ENCODE measurements at regions not wholly inside any gene's neighbourhood (a gene's known extent, or its start where the extent isn't known, plus 50 kb on each side); places are given as distances from the start of the nearest gene placed in this dataset.

DNA sequence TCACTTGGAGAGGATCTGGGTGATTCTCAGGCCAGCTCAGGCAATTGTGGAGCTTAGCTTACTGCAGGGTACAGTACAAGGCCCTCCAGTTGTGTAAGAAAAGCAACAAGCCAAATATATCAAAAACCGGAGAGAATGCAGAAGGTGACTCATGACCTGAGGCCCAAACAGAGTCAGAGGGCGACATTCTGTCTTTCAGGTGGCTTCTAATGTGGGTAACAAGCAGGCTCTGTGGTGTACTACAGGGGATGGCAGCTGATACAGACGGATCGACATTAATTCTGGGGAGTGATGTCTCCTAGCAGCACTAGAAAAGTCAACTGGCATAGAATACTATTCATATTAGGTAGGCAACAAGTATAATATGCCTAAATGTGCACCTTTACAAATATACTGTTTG is 219.5 kb upstream of the SOX11 start:
- Mint-ChIP-seq H3K9me3 (no peaks in the 10 kb centered on the region), H3K27ac (ENCODE audit: unreplicated experiment) (no peak overlapping the region)

GRCh38 chr2:5473635-5474034 is 218.5 kb upstream of the SOX11 start:
- Mint-ChIP-seq H3K36me3 (ENCODE audit: low read depth) (no peaks in the 10 kb centered on the region), H3K27ac (ENCODE audit: unreplicated experiment) (no peak overlapping the region)
- no peak for TF ChIP-seq CTCF (conservative IDR thresholded peaks at IDR 0.05)

More for the DNA sequence above, 219.5 kb upstream of the SOX11 start:
- Mint-ChIP-seq H3K27me3 (ENCODE audit: low read depth) (no peaks in the 10 kb centered on the region), H3K36me3 (ENCODE audit: low read depth) (no peaks in the 10 kb centered on the region), H3K4me1 (no peaks in the 10 kb centered on the region), H3K4me3 (no peak overlapping the region)
- DNase-seq (ENCODE audit: low read depth, low spot score), result no peak
- TF ChIP-seq CTCF (conservative IDR thresholded peaks at IDR 0.05), result no peak

DNA sequence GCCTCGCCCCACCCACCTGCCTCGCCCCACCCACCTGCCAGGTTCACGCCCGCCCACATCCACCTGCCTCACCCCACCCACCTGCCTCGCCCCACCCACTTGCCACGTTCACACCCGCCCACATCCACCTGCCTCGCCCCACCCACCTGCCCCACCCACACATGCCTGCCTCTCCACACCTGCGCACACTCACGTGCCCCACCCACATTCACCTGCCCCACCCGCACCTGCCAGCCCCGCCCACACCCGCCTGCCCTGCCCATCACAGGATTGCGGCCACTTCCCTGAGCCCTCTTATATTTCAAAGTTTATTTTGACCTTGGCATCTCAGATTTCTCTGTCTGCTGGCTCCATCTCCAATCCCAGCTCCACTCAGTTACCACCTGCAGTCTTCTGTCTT is 217.5 kb upstream of the SOX11 start:
- Mint-ChIP-seq H3K27me3 (ENCODE audit: low read depth) (no peaks in the 10 kb centered on the region), H3K4me1 (peaks cover 9% of the 10 kb centered on the region), H3K27ac (ENCODE audit: unreplicated experiment) (no peak overlapping the region), H3K4me3 (no peak overlapping the region), H3K9me3 (no peaks in the 10 kb centered on the region), H3K36me3 (ENCODE audit: low read depth) (no peaks in the 10 kb centered on the region)
- no peak for DNase-seq (ENCODE audit: low read depth, low spot score)
- no peak for TF ChIP-seq CTCF (conservative IDR thresholded peaks at IDR 0.05)

More at GRCh38 chr2:5473635-5474034, 218.5 kb upstream of the SOX11 start:
- no peak for DNase-seq (ENCODE audit: low read depth, low spot score)
- Mint-ChIP-seq H3K4me1 (no peaks in the 10 kb centered on the region), H3K9me3 (no peaks in the 10 kb centered on the region), H3K27me3 (ENCODE audit: low read depth) (no peaks in the 10 kb centered on the region), H3K4me3 (no peak overlapping the region)

DNA sequence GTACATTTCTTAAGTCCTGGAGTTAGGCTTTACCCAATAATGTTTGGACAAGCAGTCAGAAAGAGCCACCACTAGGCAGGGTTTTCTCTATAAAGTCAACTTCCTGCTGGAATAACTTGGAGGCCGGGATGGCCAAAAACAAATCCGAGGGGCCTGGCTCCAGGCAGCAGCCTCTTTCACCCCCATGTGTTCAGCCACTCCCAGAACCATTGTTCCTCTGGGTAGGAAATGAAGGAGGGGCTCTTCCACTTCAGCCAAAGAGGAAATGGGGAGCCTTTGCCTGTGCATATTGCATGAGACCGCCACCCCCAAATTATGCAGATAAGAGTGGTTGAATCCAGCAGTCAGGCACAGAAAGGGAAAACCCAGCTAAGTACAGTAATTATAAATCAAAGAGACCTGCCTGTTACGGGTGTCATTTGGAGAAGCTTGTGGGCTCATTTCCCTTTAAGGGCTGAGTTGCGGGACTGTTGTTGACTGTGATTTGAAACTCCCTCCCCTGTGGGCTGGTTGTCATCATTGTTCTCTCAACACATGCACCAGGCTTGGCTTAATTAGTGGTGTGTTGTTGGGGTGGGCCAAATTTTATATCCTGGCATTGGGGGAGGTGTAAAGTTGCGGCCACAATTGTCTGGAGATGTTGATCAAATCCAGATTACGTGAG is 212.8 kb upstream of the SOX11 start:
- H3K27ac Mint-ChIP-seq (ENCODE audit: unreplicated experiment), result no peak overlapping the region
- no peak for TF ChIP-seq CTCF (conservative IDR thresholded peaks at IDR 0.05)

DNA sequence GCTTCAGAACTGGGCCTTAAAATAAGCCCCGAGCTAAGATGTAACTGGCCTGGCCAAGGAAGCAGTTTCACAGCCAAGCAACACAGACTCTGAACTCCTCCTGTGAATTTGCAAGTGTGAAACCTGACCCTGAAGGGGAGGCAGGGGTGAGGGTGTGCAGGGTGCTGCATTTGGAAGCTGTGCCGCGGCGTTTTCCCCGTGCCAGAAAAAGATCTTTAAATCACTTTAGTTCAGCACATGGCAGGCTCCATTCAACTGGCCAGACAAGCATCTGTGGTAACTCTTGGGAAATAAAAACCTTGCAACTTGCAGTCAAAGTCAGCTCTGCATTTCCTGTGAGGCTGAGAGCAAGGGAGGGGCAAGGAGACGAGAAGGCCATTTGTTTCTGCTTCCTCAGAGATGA is 209.3 kb upstream of the SOX11 start:
- TF ChIP-seq CTCF (conservative IDR thresholded peaks at IDR 0.05), result no peak
- peak overlapping the region; percentile 60 for H3K27ac Mint-ChIP-seq (ENCODE audit: unreplicated experiment)
- H3K4me3 Mint-ChIP-seq, result no peak overlapping the region
- H3K9me3 Mint-ChIP-seq, result no peaks in the 10 kb centered on the region
- peak; percentile 9 for DNase-seq (ENCODE audit: low read depth, low spot score)
- H3K36me3 Mint-ChIP-seq (ENCODE audit: low read depth), result no peaks in the 10 kb centered on the region
- peaks cover 41% of the 10 kb centered on the region for H3K4me1 Mint-ChIP-seq
- H3K27me3 Mint-ChIP-seq (ENCODE audit: low read depth), result no peaks in the 10 kb centered on the region

More for the DNA sequence above, 212.8 kb upstream of the SOX11 start:
- H3K4me3 Mint-ChIP-seq, result peak overlapping the region; percentile 33
- H3K4me1 Mint-ChIP-seq, result peaks cover 41% of the 10 kb centered on the region
- no peak for DNase-seq (ENCODE audit: low read depth, low spot score)
- H3K36me3 Mint-ChIP-seq (ENCODE audit: low read depth), result no peaks in the 10 kb centered on the region
- H3K27me3 Mint-ChIP-seq (ENCODE audit: low read depth), result no peaks in the 10 kb centered on the region
- no peaks in the 10 kb centered on the region for H3K9me3 Mint-ChIP-seq

Data from neural crest cell (in vitro differentiated cells).